ENCODE measurements at regions not wholly inside any gene's neighbourhood (a gene's known extent, or its start where the extent isn't known, plus 50 kb on each side); places are given as distances from the start of the nearest gene placed in this dataset.

GRCh38 chr12:47303995-47304560 is 224.3 kb upstream of the AMIGO2 start:
- ATAC-seq: no peak
- Mint-ChIP-seq H3K9me3 (peaks cover 3% of the 10 kb centered on the region; the same call in 1 of the 3 replicates), H3K4me1 (peaks cover 7% of the 10 kb centered on the region; the same call in 1 of the 3 replicates), H3K36me3 (ENCODE audit: low read depth) (peaks cover 2% of the 10 kb centered on the region; the same call in 1 of the 3 replicates), H3K4me3 (no peak overlapping the region), H3K27me3 (ENCODE audit: insufficient read depth, low read depth, poor library complexity) (peaks cover 2% of the 10 kb centered on the region), H3K27ac (no peak overlapping the region)
- H3K4me2 ChIP-seq: no peak overlapping the region
- no peaks in the 10 kb centered on the region for H3K27me3 ChIP-seq (ENCODE audit: insufficient read depth)
- H2AFZ ChIP-seq: peak overlapping the region; percentile 59; the same call in 1 of the 2 replicates
- no peaks in the 10 kb centered on the region for H3K79me2 ChIP-seq (replicated peaks; ENCODE audit: insufficient read depth)
- H3F3A ChIP-seq (replicated peaks; ENCODE audit: low read depth): no peaks in the 10 kb centered on the region
- no peaks in the 10 kb centered on the region for H4K20me1 ChIP-seq (replicated peaks; ENCODE audit: insufficient read depth)
- H3K4me1 ChIP-seq (ENCODE audit: insufficient read depth): no peaks in the 10 kb centered on the region
- H3K36me3 ChIP-seq (ENCODE audit: insufficient read depth): no peaks in the 10 kb centered on the region
- DNase-seq (ENCODE audit: low spot score): no peak
- no peak overlapping the region for H3K4me3 ChIP-seq
- TF ChIP-seq JUNB (IDR thresholded peaks at IDR 0.05; ENCODE audit: unreplicated experiment) (no peak), STAT1 (IDR thresholded peaks at IDR 0.05; ENCODE audit: unreplicated experiment) (no peak), CTCF (conservative IDR thresholded peaks at IDR 0.05; ENCODE audit: low read depth in 2 of 2) (no peak), CREB1 (CRISPR knock-in tag; IDR thresholded peaks at IDR 0.05; ENCODE audit: low read depth) (no peak), ZNF331 (CRISPR knock-in tag; IDR thresholded peaks at IDR 0.05; ENCODE audit: low read depth) (no peak), EZH2phosphoT487 (IDR thresholded peaks at IDR 0.05; ENCODE audit: unreplicated experiment) (no peak), POLR2AphosphoS5 (IDR thresholded peaks at IDR 0.05; ENCODE audit: low read depth) (no peak), NANOG (IDR thresholded peaks at IDR 0.05; ENCODE audit: borderline replicate concordance) (no peak), EZH2 (IDR thresholded peaks at IDR 0.05; ENCODE audit: low read depth, unreplicated experiment) (no peak), ZNF114 (CRISPR knock-in tag; IDR thresholded peaks at IDR 0.05) (no peak)
- TF ChIP-seq, protein P1, sequence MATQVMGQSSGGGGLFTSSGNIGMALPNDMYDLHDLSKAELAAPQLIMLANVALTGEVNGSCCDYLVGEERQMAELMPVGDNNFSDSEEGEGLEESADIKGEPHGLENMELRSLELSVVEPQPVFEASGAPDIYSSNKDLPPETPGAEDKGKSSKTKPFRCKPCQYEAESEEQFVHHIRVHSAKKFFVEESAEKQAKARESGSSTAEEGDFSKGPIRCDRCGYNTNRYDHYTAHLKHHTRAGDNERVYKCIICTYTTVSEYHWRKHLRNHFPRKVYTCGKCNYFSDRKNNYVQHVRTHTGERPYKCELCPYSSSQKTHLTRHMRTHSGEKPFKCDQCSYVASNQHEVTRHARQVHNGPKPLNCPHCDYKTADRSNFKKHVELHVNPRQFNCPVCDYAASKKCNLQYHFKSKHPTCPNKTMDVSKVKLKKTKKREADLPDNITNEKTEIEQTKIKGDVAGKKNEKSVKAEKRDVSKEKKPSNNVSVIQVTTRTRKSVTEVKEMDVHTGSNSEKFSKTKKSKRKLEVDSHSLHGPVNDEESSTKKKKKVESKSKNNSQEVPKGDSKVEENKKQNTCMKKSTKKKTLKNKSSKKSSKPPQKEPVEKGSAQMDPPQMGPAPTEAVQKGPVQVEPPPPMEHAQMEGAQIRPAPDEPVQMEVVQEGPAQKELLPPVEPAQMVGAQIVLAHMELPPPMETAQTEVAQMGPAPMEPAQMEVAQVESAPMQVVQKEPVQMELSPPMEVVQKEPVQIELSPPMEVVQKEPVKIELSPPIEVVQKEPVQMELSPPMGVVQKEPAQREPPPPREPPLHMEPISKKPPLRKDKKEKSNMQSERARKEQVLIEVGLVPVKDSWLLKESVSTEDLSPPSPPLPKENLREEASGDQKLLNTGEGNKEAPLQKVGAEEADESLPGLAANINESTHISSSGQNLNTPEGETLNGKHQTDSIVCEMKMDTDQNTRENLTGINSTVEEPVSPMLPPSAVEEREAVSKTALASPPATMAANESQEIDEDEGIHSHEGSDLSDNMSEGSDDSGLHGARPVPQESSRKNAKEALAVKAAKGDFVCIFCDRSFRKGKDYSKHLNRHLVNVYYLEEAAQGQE (IDR thresholded peaks at IDR 0.05; ENCODE audit: unreplicated experiment): no peak
- TF ChIP-seq, protein P2, sequence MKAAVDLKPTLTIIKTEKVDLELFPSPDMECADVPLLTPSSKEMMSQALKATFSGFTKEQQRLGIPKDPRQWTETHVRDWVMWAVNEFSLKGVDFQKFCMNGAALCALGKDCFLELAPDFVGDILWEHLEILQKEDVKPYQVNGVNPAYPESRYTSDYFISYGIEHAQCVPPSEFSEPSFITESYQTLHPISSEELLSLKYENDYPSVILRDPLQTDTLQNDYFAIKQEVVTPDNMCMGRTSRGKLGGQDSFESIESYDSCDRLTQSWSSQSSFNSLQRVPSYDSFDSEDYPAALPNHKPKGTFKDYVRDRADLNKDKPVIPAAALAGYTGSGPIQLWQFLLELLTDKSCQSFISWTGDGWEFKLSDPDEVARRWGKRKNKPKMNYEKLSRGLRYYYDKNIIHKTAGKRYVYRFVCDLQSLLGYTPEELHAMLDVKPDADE (IDR thresholded peaks at IDR 0.05): no peak
- TF ChIP-seq, protein P3, sequence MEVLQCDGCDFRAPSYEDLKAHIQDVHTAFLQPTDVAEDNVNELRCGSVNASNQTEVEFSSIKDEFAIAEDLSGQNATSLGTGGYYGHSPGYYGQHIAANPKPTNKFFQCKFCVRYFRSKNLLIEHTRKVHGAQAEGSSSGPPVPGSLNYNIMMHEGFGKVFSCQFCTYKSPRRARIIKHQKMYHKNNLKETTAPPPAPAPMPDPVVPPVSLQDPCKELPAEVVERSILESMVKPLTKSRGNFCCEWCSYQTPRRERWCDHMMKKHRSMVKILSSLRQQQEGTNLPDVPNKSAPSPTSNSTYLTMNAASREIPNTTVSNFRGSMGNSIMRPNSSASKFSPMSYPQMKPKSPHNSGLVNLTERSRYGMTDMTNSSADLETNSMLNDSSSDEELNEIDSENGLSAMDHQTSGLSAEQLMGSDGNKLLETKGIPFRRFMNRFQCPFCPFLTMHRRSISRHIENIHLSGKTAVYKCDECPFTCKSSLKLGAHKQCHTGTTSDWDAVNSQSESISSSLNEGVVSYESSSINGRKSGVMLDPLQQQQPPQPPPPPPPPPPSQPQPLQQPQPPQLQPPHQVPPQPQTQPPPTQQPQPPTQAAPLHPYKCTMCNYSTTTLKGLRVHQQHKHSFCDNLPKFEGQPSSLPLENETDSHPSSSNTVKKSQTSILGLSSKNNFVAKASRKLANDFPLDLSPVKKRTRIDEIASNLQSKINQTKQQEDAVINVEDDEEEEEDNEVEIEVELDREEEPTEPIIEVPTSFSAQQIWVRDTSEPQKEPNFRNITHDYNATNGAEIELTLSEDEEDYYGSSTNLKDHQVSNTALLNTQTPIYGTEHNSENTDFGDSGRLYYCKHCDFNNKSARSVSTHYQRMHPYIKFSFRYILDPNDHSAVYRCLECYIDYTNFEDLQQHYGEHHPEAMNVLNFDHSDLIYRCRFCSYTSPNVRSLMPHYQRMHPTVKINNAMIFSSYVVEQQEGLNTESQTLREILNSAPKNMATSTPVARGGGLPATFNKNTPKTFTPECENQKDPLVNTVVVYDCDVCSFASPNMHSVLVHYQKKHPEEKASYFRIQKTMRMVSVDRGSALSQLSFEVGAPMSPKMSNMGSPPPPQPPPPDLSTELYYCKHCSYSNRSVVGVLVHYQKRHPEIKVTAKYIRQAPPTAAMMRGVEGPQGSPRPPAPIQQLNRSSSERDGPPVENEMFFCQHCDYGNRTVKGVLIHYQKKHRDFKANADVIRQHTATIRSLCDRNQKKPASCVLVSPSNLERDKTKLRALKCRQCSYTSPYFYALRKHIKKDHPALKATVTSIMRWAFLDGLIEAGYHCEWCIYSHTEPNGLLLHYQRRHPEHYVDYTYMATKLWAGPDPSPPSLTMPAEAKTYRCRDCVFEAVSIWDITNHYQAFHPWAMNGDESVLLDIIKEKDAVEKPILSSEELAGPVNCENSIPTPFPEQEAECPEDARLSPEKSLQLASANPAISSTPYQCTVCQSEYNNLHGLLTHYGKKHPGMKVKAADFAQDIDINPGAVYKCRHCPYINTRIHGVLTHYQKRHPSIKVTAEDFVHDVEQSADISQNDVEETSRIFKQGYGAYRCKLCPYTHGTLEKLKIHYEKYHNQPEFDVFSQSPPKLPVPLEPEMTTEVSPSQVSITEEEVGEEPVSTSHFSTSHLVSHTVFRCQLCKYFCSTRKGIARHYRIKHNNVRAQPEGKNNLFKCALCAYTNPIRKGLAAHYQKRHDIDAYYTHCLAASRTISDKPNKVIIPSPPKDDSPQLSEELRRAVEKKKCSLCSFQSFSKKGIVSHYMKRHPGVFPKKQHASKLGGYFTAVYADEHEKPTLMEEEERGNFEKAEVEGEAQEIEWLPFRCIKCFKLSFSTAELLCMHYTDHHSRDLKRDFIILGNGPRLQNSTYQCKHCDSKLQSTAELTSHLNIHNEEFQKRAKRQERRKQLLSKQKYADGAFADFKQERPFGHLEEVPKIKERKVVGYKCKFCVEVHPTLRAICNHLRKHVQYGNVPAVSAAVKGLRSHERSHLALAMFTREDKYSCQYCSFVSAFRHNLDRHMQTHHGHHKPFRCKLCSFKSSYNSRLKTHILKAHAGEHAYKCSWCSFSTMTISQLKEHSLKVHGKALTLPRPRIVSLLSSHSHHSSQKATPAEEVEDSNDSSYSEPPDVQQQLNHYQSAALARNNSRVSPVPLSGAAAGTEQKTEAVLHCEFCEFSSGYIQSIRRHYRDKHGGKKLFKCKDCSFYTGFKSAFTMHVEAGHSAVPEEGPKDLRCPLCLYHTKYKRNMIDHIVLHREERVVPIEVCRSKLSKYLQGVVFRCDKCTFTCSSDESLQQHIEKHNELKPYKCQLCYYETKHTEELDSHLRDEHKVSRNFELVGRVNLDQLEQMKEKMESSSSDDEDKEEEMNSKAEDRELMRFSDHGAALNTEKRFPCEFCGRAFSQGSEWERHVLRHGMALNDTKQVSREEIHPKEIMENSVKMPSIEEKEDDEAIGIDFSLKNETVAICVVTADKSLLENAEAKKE (CRISPR knock-in tag; IDR thresholded peaks at IDR 0.05): no peak
- H3K27ac ChIP-seq (ENCODE audit: low read depth): no peak overlapping the region
- no peaks in the 10 kb centered on the region for H3K9me2 ChIP-seq (ENCODE audit: insufficient read depth)

Data from GM23338 (cell line).